22Rv1 (cell line): ENCODE measurements at regions not wholly inside any gene's neighbourhood (a gene's known extent, or its start where the extent isn't known, plus 50 kb on each side); places are given as distances from the start of the nearest gene placed in this dataset.

Experiments
- CTCF ChIP-seq: fragments of 450-650 bp; IDR thresholded peaks from 2 replicates; pipeline ENCODE4 v1.5.1; 2017; ENCODE audit warnings: mild to moderate bottlenecking
- ZFX ChIP-seq: fragments of 450-650 bp; IDR thresholded peaks from 2 replicates; pipeline ENCODE4 v1.6.1; 2017; ENCODE audit warnings: antibody characterized with exemption, borderline replicate concordance

DNA sequence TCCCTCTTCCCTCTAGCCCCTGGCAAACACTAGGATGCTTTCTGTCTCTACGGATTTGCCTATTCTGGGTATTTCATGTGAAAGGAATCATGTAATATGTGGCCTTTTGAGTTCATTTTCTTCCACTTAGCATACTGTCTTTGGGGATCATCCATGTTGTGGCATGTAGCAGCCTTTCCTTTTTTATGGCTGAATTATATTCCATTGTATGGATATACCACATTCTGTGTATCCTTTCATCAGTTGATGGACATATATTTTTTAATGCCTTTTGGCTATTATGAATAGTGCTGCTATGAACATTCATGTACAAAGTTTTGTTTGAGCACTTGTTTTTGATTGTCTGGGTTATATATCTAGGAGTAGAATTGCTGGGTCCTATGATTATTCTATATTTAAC, 258.4 kb upstream of the CSF3R start:
- no peak for TF ChIP-seq CTCF
- no peak for TF ChIP-seq ZFX
